22Rv1 (cell line): ENCODE measurements at regions not wholly inside any gene's neighbourhood (a gene's known extent, or its start where the extent isn't known, plus 50 kb on each side); places are given as distances from the start of the nearest gene placed in this dataset.
"Not testable (repeated sequence)": the region's sequence is repeated elsewhere in the genome, so short reads cannot be mapped to it uniquely, and the experiment has no call there.

Source experiments
- ZFX ChIP-seq: fragments of 450-650 bp; IDR thresholded peaks from 2 replicates; pipeline ENCODE4 v1.6.1; 2017; ENCODE audit warnings: antibody characterized with exemption, borderline replicate concordance
- TF ChIP-seq, protein P1 (sequence below): fragments of 450-650 bp; IDR thresholded peaks from 2 replicates; pipeline ENCODE4 v1.5.1; 2017; ENCODE audit warnings: mild to moderate bottlenecking

GRCh38 chr1:222376791-222377190, 171.1 kb downstream of the HHIPL2 start:
- TF ChIP-seq, protein P1, sequence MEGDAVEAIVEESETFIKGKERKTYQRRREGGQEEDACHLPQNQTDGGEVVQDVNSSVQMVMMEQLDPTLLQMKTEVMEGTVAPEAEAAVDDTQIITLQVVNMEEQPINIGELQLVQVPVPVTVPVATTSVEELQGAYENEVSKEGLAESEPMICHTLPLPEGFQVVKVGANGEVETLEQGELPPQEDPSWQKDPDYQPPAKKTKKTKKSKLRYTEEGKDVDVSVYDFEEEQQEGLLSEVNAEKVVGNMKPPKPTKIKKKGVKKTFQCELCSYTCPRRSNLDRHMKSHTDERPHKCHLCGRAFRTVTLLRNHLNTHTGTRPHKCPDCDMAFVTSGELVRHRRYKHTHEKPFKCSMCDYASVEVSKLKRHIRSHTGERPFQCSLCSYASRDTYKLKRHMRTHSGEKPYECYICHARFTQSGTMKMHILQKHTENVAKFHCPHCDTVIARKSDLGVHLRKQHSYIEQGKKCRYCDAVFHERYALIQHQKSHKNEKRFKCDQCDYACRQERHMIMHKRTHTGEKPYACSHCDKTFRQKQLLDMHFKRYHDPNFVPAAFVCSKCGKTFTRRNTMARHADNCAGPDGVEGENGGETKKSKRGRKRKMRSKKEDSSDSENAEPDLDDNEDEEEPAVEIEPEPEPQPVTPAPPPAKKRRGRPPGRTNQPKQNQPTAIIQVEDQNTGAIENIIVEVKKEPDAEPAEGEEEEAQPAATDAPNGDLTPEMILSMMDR: not testable (repeated sequence)
- not testable (repeated sequence) for TF ChIP-seq ZFX
